ENCODE measurements at regions not wholly inside any gene's neighbourhood (a gene's known extent, or its start where the extent isn't known, plus 50 kb on each side); places are given as distances from the start of the nearest gene placed in this dataset.

DNA sequence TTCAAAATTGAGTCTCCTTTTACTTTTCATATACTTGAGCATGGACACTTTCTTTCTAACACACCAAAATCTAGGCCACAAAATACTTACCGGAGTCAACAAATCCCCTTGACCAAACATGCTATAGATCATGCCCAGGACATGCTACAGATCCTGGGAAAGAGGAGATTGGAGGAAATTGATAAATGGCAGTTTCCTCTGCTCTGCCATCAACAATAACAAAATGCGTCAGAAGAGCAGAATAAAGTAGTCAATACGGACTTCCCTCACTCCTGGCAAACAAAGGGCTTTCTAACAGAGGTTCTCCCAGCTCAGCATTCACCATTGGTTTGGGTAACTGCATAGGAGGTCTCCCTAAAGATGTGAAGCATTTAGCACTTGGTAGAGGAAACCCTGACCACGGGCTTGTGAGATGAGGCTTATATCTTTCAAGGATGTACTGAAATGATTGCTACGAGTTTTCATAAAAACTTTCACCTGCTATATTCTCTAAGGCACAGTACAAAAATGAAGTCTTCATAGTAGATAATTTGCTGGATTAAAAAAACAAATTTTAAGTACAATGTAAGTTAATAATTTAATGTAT, 283.8 kb upstream of the RUNX1 start:
- no peak overlapping the region for H3K4me3 ChIP-seq (replicated peaks; ENCODE audit: insufficient read depth, low read length)
- H3K27me3 ChIP-seq (ENCODE audit: insufficient read depth, poor library complexity, severe bottlenecking) = no peaks in the 10 kb centered on the region
- TF ChIP-seq, protein P1, sequence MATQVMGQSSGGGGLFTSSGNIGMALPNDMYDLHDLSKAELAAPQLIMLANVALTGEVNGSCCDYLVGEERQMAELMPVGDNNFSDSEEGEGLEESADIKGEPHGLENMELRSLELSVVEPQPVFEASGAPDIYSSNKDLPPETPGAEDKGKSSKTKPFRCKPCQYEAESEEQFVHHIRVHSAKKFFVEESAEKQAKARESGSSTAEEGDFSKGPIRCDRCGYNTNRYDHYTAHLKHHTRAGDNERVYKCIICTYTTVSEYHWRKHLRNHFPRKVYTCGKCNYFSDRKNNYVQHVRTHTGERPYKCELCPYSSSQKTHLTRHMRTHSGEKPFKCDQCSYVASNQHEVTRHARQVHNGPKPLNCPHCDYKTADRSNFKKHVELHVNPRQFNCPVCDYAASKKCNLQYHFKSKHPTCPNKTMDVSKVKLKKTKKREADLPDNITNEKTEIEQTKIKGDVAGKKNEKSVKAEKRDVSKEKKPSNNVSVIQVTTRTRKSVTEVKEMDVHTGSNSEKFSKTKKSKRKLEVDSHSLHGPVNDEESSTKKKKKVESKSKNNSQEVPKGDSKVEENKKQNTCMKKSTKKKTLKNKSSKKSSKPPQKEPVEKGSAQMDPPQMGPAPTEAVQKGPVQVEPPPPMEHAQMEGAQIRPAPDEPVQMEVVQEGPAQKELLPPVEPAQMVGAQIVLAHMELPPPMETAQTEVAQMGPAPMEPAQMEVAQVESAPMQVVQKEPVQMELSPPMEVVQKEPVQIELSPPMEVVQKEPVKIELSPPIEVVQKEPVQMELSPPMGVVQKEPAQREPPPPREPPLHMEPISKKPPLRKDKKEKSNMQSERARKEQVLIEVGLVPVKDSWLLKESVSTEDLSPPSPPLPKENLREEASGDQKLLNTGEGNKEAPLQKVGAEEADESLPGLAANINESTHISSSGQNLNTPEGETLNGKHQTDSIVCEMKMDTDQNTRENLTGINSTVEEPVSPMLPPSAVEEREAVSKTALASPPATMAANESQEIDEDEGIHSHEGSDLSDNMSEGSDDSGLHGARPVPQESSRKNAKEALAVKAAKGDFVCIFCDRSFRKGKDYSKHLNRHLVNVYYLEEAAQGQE (IDR thresholded peaks at IDR 0.05; ENCODE audit: insufficient replicate concordance, low read depth) = no peak
- no peak for TF ChIP-seq POLR2AphosphoS5 (IDR thresholded peaks at IDR 0.05; ENCODE audit: low read depth)
- TF ChIP-seq, protein P2, sequence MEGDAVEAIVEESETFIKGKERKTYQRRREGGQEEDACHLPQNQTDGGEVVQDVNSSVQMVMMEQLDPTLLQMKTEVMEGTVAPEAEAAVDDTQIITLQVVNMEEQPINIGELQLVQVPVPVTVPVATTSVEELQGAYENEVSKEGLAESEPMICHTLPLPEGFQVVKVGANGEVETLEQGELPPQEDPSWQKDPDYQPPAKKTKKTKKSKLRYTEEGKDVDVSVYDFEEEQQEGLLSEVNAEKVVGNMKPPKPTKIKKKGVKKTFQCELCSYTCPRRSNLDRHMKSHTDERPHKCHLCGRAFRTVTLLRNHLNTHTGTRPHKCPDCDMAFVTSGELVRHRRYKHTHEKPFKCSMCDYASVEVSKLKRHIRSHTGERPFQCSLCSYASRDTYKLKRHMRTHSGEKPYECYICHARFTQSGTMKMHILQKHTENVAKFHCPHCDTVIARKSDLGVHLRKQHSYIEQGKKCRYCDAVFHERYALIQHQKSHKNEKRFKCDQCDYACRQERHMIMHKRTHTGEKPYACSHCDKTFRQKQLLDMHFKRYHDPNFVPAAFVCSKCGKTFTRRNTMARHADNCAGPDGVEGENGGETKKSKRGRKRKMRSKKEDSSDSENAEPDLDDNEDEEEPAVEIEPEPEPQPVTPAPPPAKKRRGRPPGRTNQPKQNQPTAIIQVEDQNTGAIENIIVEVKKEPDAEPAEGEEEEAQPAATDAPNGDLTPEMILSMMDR (IDR thresholded peaks at IDR 0.05; ENCODE audit: insufficient read depth, low read length) = no peak
- TF ChIP-seq GABPA (IDR thresholded peaks at IDR 0.05; ENCODE audit: low read depth) = no peak
- TF ChIP-seq SPI1 (IDR thresholded peaks at IDR 0.05; ENCODE audit: borderline replicate concordance, low read depth) = no peak
- no peak for DNase-seq (ENCODE audit: low read depth in 1 of 2, low spot score in 1 of 2)
- no peak overlapping the region for H3K27ac ChIP-seq (replicated peaks)

DNA sequence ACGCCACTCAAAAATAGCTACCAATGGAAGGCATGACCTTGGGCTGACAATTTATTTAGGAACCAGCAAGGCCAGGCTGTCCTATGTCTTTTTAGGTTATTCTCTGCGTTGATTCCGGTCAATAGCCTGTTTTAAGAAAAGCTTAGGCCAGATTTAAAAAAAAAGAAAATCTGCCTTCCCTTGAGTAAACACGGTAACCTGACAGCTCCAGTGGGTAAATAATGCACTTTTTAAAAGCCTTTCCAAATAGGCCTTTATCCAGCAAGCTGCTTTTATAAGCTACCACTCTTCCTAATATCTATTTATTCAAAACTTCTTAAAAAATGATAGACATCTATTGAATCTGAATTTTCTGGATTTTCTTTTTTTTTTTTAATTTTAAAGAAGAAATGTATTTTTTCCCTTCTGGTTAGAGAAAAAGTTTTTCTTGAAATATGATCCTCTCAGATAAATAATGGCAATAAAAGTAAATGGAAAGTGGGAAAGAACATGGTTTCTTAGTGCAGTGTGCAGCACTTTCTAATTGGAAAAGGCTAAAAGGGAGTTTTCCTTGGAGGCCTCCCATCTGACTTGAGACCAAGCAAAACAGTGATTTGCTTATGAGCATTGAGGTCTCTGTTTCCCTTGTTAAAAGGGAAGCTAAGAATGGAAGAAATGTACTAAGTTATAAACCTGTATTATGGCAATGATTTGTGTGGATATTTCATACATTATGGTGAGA, 281.0 kb upstream of the RUNX1 start:
- no peak for DNase-seq (ENCODE audit: low read depth in 1 of 2, low spot score in 1 of 2)
- H3K4me3 ChIP-seq (replicated peaks; ENCODE audit: insufficient read depth, low read length) = no peak overlapping the region
- no peak for TF ChIP-seq GABPA (IDR thresholded peaks at IDR 0.05; ENCODE audit: low read depth)
- TF ChIP-seq, protein P2 (IDR thresholded peaks at IDR 0.05; ENCODE audit: insufficient read depth, low read length) = no peak
- no peak for TF ChIP-seq SPI1 (IDR thresholded peaks at IDR 0.05; ENCODE audit: borderline replicate concordance, low read depth)
- TF ChIP-seq, protein P1 (IDR thresholded peaks at IDR 0.05; ENCODE audit: insufficient replicate concordance, low read depth) = no peak
- no peak for TF ChIP-seq POLR2AphosphoS5 (IDR thresholded peaks at IDR 0.05; ENCODE audit: low read depth)
- H3K27ac ChIP-seq (replicated peaks) = no peak overlapping the region
- no peaks in the 10 kb centered on the region for H3K27me3 ChIP-seq (ENCODE audit: insufficient read depth, poor library complexity, severe bottlenecking)

DNA sequence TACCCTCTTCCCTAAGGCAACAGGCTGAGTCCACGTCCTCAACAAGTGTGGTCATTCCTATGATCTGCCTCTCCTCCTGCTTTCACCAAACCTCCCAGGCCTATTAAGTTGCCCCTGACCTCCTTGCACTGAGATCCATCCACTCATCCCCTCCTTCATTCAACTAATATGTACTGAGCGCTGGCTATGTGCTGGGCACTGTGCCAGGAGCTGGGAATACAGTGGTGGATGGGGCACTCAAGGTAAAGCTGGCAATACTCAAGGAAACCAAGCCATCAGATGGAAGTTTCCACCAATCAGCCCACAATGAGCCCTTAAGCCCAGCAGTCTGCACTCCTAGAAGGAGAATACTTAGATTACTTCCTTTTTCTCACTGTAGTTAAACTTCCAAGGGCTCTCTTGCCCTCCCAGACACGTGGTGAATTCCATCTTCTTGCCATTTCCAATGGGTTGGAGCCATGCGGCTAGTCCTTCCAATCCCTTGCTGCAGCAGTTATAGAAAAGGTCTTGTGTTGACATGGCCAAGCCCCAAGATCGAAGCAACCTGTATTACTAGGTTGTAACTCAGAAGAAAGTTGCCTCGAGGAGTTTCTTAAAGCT, 279.9 kb upstream of the RUNX1 start:
- DNase-seq (ENCODE audit: low read depth in 1 of 2, low spot score in 1 of 2) = no peak
- H3K27ac ChIP-seq (replicated peaks) = no peak overlapping the region
- H3K4me3 ChIP-seq (replicated peaks; ENCODE audit: insufficient read depth, low read length) = no peak overlapping the region
- H3K27me3 ChIP-seq (ENCODE audit: insufficient read depth, poor library complexity, severe bottlenecking) = no peaks in the 10 kb centered on the region
- TF ChIP-seq, protein P1 (IDR thresholded peaks at IDR 0.05; ENCODE audit: insufficient replicate concordance, low read depth) = no peak
- TF ChIP-seq, protein P2 (IDR thresholded peaks at IDR 0.05; ENCODE audit: insufficient read depth, low read length) = no peak
- TF ChIP-seq POLR2AphosphoS5 (IDR thresholded peaks at IDR 0.05; ENCODE audit: low read depth) (no peak), SPI1 (IDR thresholded peaks at IDR 0.05; ENCODE audit: borderline replicate concordance, low read depth) (no peak), GABPA (IDR thresholded peaks at IDR 0.05; ENCODE audit: low read depth) (no peak)

Data from HL-60 (cell line).